ENCODE measurements at regions not wholly inside any gene's neighbourhood (a gene's known extent, or its start where the extent isn't known, plus 50 kb on each side); places are given as distances from the start of the nearest gene placed in this dataset.
"Not testable (repeated sequence)": the region's sequence is repeated elsewhere in the genome, so short reads cannot be mapped to it uniquely, and the experiment has no call there.

GRCh38 chr12:18887368-18887767 lies 149.4 kb downstream of the CAPZA3 start:
- no peak for DNase-seq (ENCODE audit: low read depth)
- no peak overlapping the region for H3K9ac ChIP-seq (ENCODE audit: low read length)
- TF ChIP-seq EZH2 (IDR thresholded peaks at IDR 0.05; ENCODE audit: insufficient read depth, low read length) (no peak), CTCF (IDR thresholded peaks at IDR 0.05; ENCODE audit: insufficient read depth, low read depth, low read length) (no peak)
- H3K4me1 ChIP-seq (ENCODE audit: insufficient read depth, low read length), result no peaks in the 10 kb centered on the region
- no peak for FAIRE-seq
- H3K27me3 Mint-ChIP-seq (ENCODE audit: low read depth, unreplicated experiment), result no peaks in the 10 kb centered on the region
- H4K20me1 ChIP-seq (ENCODE audit: insufficient read depth, low read length), result no peaks in the 10 kb centered on the region
- H3K9me3 ChIP-seq (ENCODE audit: insufficient read depth, low read depth, low read length), result no peaks in the 10 kb centered on the region
- no peak overlapping the region for H3K27ac Mint-ChIP-seq (ENCODE audit: unreplicated experiment)
- peaks cover 2% of the 10 kb centered on the region for H3K4me1 Mint-ChIP-seq (ENCODE audit: low read depth, unreplicated experiment)
- no peaks in the 10 kb centered on the region for H3K36me3 ChIP-seq (ENCODE audit: insufficient read depth, low read length)
- H2AFZ ChIP-seq (ENCODE audit: low read depth, low read length), result no peak overlapping the region
- H3K36me3 Mint-ChIP-seq (ENCODE audit: low read depth, unreplicated experiment), result no peaks in the 10 kb centered on the region
- H3K4me3 ChIP-seq (ENCODE audit: insufficient read depth, low read depth, low read length), result no peak overlapping the region
- peaks cover 4% of the 10 kb centered on the region for H3K9me3 Mint-ChIP-seq (ENCODE audit: unreplicated experiment)
- H3K27ac ChIP-seq (ENCODE audit: low read depth, low read length), result no peak overlapping the region
- H3K4me2 ChIP-seq (ENCODE audit: low read length), result no peak overlapping the region
- no peaks in the 10 kb centered on the region for H3K27me3 ChIP-seq (ENCODE audit: insufficient read depth, low read length)
- H3K79me2 ChIP-seq (ENCODE audit: insufficient read depth, low read length), result no peaks in the 10 kb centered on the region
- H3K4me3 Mint-ChIP-seq (ENCODE audit: unreplicated experiment), result no peak overlapping the region

GRCh38 chr12:18888047-18888446 lies 150.1 kb downstream of the CAPZA3 start:
- Histone ChIP-seq H3K9me3 (ENCODE audit: insufficient read depth, low read depth, low read length) (no peaks in the 10 kb centered on the region), H3K4me3 (ENCODE audit: insufficient read depth, low read depth, low read length) (no peak overlapping the region), H3K79me2 (ENCODE audit: insufficient read depth, low read length) (no peaks in the 10 kb centered on the region), H4K20me1 (ENCODE audit: insufficient read depth, low read length) (no peaks in the 10 kb centered on the region), H3K4me2 (ENCODE audit: low read length) (no peak overlapping the region), H3K36me3 (ENCODE audit: insufficient read depth, low read length) (no peaks in the 10 kb centered on the region), H3K27me3 (ENCODE audit: insufficient read depth, low read length) (no peaks in the 10 kb centered on the region), H3K4me1 (ENCODE audit: insufficient read depth, low read length) (no peaks in the 10 kb centered on the region), H3K27ac (ENCODE audit: low read depth, low read length) (no peak overlapping the region), H3K9ac (ENCODE audit: low read length) (no peak overlapping the region), H2AFZ (ENCODE audit: low read depth, low read length) (no peak overlapping the region)
- Mint-ChIP-seq H3K27ac (ENCODE audit: unreplicated experiment) (no peak overlapping the region), H3K4me1 (ENCODE audit: low read depth, unreplicated experiment) (peaks cover 2% of the 10 kb centered on the region), H3K27me3 (ENCODE audit: low read depth, unreplicated experiment) (no peaks in the 10 kb centered on the region), H3K4me3 (ENCODE audit: unreplicated experiment) (no peak overlapping the region), H3K36me3 (ENCODE audit: low read depth, unreplicated experiment) (no peaks in the 10 kb centered on the region), H3K9me3 (ENCODE audit: unreplicated experiment) (peaks cover 4% of the 10 kb centered on the region)
- FAIRE-seq (no peak), DNase-seq (ENCODE audit: low read depth) (peak; percentile 14)
- TF ChIP-seq EZH2 (IDR thresholded peaks at IDR 0.05; ENCODE audit: insufficient read depth, low read length) (no peak), CTCF (IDR thresholded peaks at IDR 0.05; ENCODE audit: insufficient read depth, low read depth, low read length) (no peak)

- H3K27ac Mint-ChIP-seq (ENCODE audit: unreplicated experiment); H3K79me2 ChIP-seq (ENCODE audit: insufficient read depth, low read length); H3K36me3 ChIP-seq (ENCODE audit: insufficient read depth, low read length); H3K4me3 ChIP-seq (ENCODE audit: insufficient read depth, low read depth, low read length); H3K9me3 ChIP-seq (ENCODE audit: insufficient read depth, low read depth, low read length); H3K27me3 ChIP-seq (ENCODE audit: insufficient read depth, low read length); H3K27ac ChIP-seq (ENCODE audit: low read depth, low read length); H3K4me3 Mint-ChIP-seq (ENCODE audit: unreplicated experiment); H3K4me2 ChIP-seq (ENCODE audit: low read length); H2AFZ ChIP-seq (ENCODE audit: low read depth, low read length); H4K20me1 ChIP-seq (ENCODE audit: insufficient read depth, low read length); H3K4me1 ChIP-seq (ENCODE audit: insufficient read depth, low read length); H3K4me1 Mint-ChIP-seq (ENCODE audit: low read depth, unreplicated experiment); FAIRE-seq; H3K36me3 Mint-ChIP-seq (ENCODE audit: low read depth, unreplicated experiment); H3K9me3 Mint-ChIP-seq (ENCODE audit: unreplicated experiment); H3K27me3 Mint-ChIP-seq (ENCODE audit: low read depth, unreplicated experiment); H3K9ac ChIP-seq (ENCODE audit: low read length): not testable (repeated sequence)
- DNase-seq (ENCODE audit: low read depth), result peak; percentile 69
These were observed 152.7 kb downstream of the CAPZA3 start for GRCh38 chr12:18890621-18891020.

All from astrocyte (in vitro differentiated cells and primary cell).